Neutrophil (primary cell): ENCODE measurements at regions not wholly inside any gene's neighbourhood (a gene's known extent, or its start where the extent isn't known, plus 50 kb on each side); places are given as distances from the start of the nearest gene placed in this dataset.

Experiments
- H3K27ac ChIP-seq: fragments of 200-600 bp; sonication (generic); 2 replicates; pipeline ENCODE4 v1.5.1; 2016; ENCODE audit warnings: mild to moderate bottlenecking, moderate library complexity
- H3K27me3 ChIP-seq: fragments of 200-600 bp; sonication (generic); 2 replicates; pipeline ENCODE4 v1.6.0; 2016; ENCODE audit warnings: mild to moderate bottlenecking
- H3K36me3 ChIP-seq: fragments of 200-600 bp; sonication (generic); 2 replicates; pipeline ENCODE4 v1.5.1; 2017
- H3K4me1 ChIP-seq, 2 experiments: fragments of 200-600 bp in 1 of 2; sonication (generic) in 1 of 2; 1 replicate in 1 of 2; 2 replicates in 1 of 2; pipeline versions ENCODE4 v1.5.1 to v1.6.1; 2013 to 2016; ENCODE audit warnings: low read depth in 1 of 2, low read length in 1 of 2, mild to moderate bottlenecking in 1 of 2, moderate library complexity in 1 of 2; ENCODE audit not compliant: control insufficient read depth in 1 of 2, insufficient read depth in 1 of 2
- H3K4me3 ChIP-seq, 2 experiments: fragments of 200-600 bp in 1 of 2; sonication (generic) in 1 of 2; 1 replicate in 1 of 2; 2 replicates in 1 of 2; pipeline ENCODE4 v1.5.1; 2013 to 2016; ENCODE audit warnings: low read depth in 1 of 2, low read length in 1 of 2, mild to moderate bottlenecking in 1 of 2, moderate library complexity in 1 of 2
- H3K9me3 ChIP-seq: fragments of 200-600 bp; sonication (generic); 2 replicates; pipeline ENCODE4 v1.5.1; 2016
- CTCF ChIP-seq: fragments of 200-600 bp; sonication (generic); IDR thresholded peaks from 2 replicates; pipeline ENCODE4 v1.5.1; 2016; ENCODE audit warnings: antibody characterized with exemption

GRCh38 chr10:21003240-21003822 is 106.2 kb upstream of the NEBL start:
- H3K4me3 ChIP-seq = no peak overlapping the region
- no peaks in the 10 kb centered on the region for H3K36me3 ChIP-seq
- H3K9me3 ChIP-seq = no peaks in the 10 kb centered on the region
- H3K27ac ChIP-seq = no peak overlapping the region
- TF ChIP-seq CTCF = no peak
- H3K4me1 ChIP-seq = no peaks in the 10 kb centered on the region
- no peaks in the 10 kb centered on the region for H3K27me3 ChIP-seq

GRCh38 chr10:21002091-21002878 is 105.2 kb upstream of the NEBL start:
- Histone ChIP-seq H3K27ac (no peak overlapping the region), H3K4me1 (no peaks in the 10 kb centered on the region), H3K27me3 (no peaks in the 10 kb centered on the region), H3K36me3 (no peaks in the 10 kb centered on the region), H3K9me3 (no peaks in the 10 kb centered on the region), H3K4me3 (no peak overlapping the region)
- TF ChIP-seq CTCF = no peak

- H3K4me3 ChIP-seq = no peak overlapping the region
- H3K4me1 ChIP-seq = no peaks in the 10 kb centered on the region
- no peaks in the 10 kb centered on the region for H3K36me3 ChIP-seq
- no peak for TF ChIP-seq CTCF
- H3K27me3 ChIP-seq = no peaks in the 10 kb centered on the region
- H3K9me3 ChIP-seq = no peaks in the 10 kb centered on the region
- no peak overlapping the region for H3K27ac ChIP-seq
Measured at GRCh38 chr10:20999699-21000098, 102.6 kb upstream of the NEBL start.

GRCh38 chr10:20998036-20998435 is 100.9 kb upstream of the NEBL start:
- Histone ChIP-seq H3K9me3 (no peaks in the 10 kb centered on the region), H3K4me3 (no peak overlapping the region), H3K27me3 (no peaks in the 10 kb centered on the region), H3K27ac (no peak overlapping the region), H3K36me3 (no peaks in the 10 kb centered on the region), H3K4me1 (no peaks in the 10 kb centered on the region)
- TF ChIP-seq CTCF = no peak

GRCh38 chr10:20995123-20995987 is 98.2 kb upstream of the NEBL start:
- no peaks in the 10 kb centered on the region for H3K4me1 ChIP-seq
- H3K27ac ChIP-seq = no peak overlapping the region
- no peaks in the 10 kb centered on the region for H3K9me3 ChIP-seq
- H3K36me3 ChIP-seq = no peaks in the 10 kb centered on the region
- no peak for TF ChIP-seq CTCF
- H3K27me3 ChIP-seq = no peaks in the 10 kb centered on the region
- H3K4me3 ChIP-seq = no peak overlapping the region
